H9 (cell line): ENCODE measurements at regions not wholly inside any gene's neighbourhood (a gene's known extent, or its start where the extent isn't known, plus 50 kb on each side); places are given as distances from the start of the nearest gene placed in this dataset.

ENCODE experiments used
- DNase-seq: peaks from one replicate; pipeline ENCODE4 v3.0.0-alpha.2; 2017
- H2AFZ ChIP-seq: one replicate; pipeline ENCODE4 v1.6.1; 2013; ENCODE audit warnings: mild to moderate bottlenecking, low read length, control low read depth, moderate library complexity
- H2AK5ac ChIP-seq: 2 replicates; pipeline ENCODE4 v1.6.1; 2013; ENCODE audit warnings: low read length, control low read depth, mixed read lengths; ENCODE audit not compliant: insufficient read length
- H2BK120ac ChIP-seq: one replicate; pipeline ENCODE4 v1.6.1; 2013; ENCODE audit warnings: low read depth, mild to moderate bottlenecking, low read length, control low read depth, inconsistent platforms; ENCODE audit not compliant: poor library complexity, severe bottlenecking
- H2BK12ac ChIP-seq: 2 replicates; pipeline ENCODE4 v1.6.1; 2013; ENCODE audit warnings: low read length, control low read depth, mixed read lengths, low read depth; ENCODE audit not compliant: insufficient read length
- H2BK15ac ChIP-seq: 2 replicates; pipeline ENCODE4 v1.6.1; 2013; ENCODE audit warnings: low read depth, low read length, control low read depth
- H2BK20ac ChIP-seq: one replicate; pipeline ENCODE4 v1.6.1; 2013; ENCODE audit warnings: low read depth, mild to moderate bottlenecking, low read length, control low read depth, inconsistent platforms; ENCODE audit not compliant: poor library complexity, severe bottlenecking
- H2BK5ac ChIP-seq: 2 replicates; pipeline ENCODE4 v1.6.1; 2013; ENCODE audit warnings: low read length, control low read depth, mixed read lengths; ENCODE audit not compliant: insufficient read length
- H3K14ac ChIP-seq: 2 replicates; pipeline ENCODE4 v1.6.1; 2013; ENCODE audit warnings: low read length, control low read depth; ENCODE audit not compliant: insufficient read depth
- H3K18ac ChIP-seq: 2 replicates; pipeline ENCODE4 v1.6.1; 2013; ENCODE audit warnings: low read depth, mild to moderate bottlenecking, mixed read lengths, low read length, control low read depth; ENCODE audit not compliant: insufficient read length
- H3K23ac ChIP-seq: 2 replicates; pipeline ENCODE4 v1.6.1; 2013; ENCODE audit warnings: low read length, control low read depth, mixed read lengths, low read depth; ENCODE audit not compliant: insufficient read length
- H3K23me2 ChIP-seq: 2 replicates; pipeline ENCODE4 v1.6.1; 2013; ENCODE audit warnings: low read depth, mild to moderate bottlenecking, mixed read lengths, low read length, control low read depth; ENCODE audit not compliant: insufficient read length, poor library complexity, severe bottlenecking
- H3K27ac ChIP-seq: 2 replicates; pipeline ENCODE4 v1.5.1; 2013; ENCODE audit warnings: low read length, control low read depth, mixed read lengths, low read depth; ENCODE audit not compliant: insufficient read length
- H3K27me3 ChIP-seq: 2 replicates; pipeline ENCODE4 v1.6.1; 2013; ENCODE audit warnings: low read length, control low read depth, inconsistent platforms; ENCODE audit not compliant: insufficient read depth
- H3K4ac ChIP-seq: 2 replicates; pipeline ENCODE4 v1.6.1; 2013; ENCODE audit warnings: low read depth, mild to moderate bottlenecking, control low read depth, inconsistent platforms, low read length, moderate library complexity
- H3K4me1 ChIP-seq: 2 replicates; pipeline ENCODE4 v1.6.1; 2013; ENCODE audit warnings: low read length, control low read depth, inconsistent platforms; ENCODE audit not compliant: insufficient read depth
- H3K4me2 ChIP-seq: 2 replicates; pipeline ENCODE4 v1.6.1; 2013; ENCODE audit warnings: low read length, control low read depth, mixed read lengths; ENCODE audit not compliant: insufficient read length, insufficient read depth
- H3K56ac ChIP-seq: 2 replicates; pipeline ENCODE4 v1.6.1; 2013; ENCODE audit warnings: low read depth, mild to moderate bottlenecking, mixed read lengths, low read length, control low read depth; ENCODE audit not compliant: insufficient read length
- H3K79me1 ChIP-seq: 2 replicates; pipeline ENCODE4 v1.6.1; 2013; ENCODE audit warnings: low read depth, mild to moderate bottlenecking, moderate library complexity, low read length, control low read depth, inconsistent platforms; ENCODE audit not compliant: insufficient read depth, poor library complexity, severe bottlenecking
- H3K79me2 ChIP-seq: 2 replicates; pipeline ENCODE4 v1.6.1; 2013; ENCODE audit warnings: low read length, control low read depth, inconsistent platforms; ENCODE audit not compliant: insufficient read depth
- H3K9ac ChIP-seq: 2 replicates; pipeline ENCODE4 v1.6.1; 2013; ENCODE audit warnings: low read length, control low read depth, mixed read lengths; ENCODE audit not compliant: insufficient read length; ENCODE audit errors: extremely low read depth
- H3K9me3 ChIP-seq: one replicate; pipeline ENCODE4 v1.6.1; 2013; ENCODE audit warnings: low read depth, low read length, inconsistent platforms; ENCODE audit not compliant: control insufficient read depth
- H3T11ph ChIP-seq: one replicate; pipeline ENCODE4 v1.6.1; 2013; ENCODE audit warnings: mild to moderate bottlenecking, low read length, control low read depth, inconsistent platforms
- H4K20me1 ChIP-seq: one replicate; pipeline ENCODE4 v1.6.1; 2013; ENCODE audit not compliant: control insufficient read depth, insufficient read length, insufficient read depth
- H4K5ac ChIP-seq: 2 replicates; pipeline ENCODE4 v1.6.1; 2013; ENCODE audit warnings: low read depth, mild to moderate bottlenecking, mixed read lengths, low read length, control low read depth; ENCODE audit not compliant: insufficient read length
- H4K8ac ChIP-seq: replicated peaks from 2 replicates; pipeline ENCODE4 v1.6.1; 2013; ENCODE audit warnings: low read length, control low read depth, mixed read lengths, low read depth; ENCODE audit not compliant: insufficient read length
- H4K91ac ChIP-seq: 2 replicates; pipeline ENCODE4 v1.6.1; 2013; ENCODE audit warnings: low read depth, mild to moderate bottlenecking, moderate library complexity, mixed read lengths, low read length, control low read depth; ENCODE audit not compliant: insufficient read length
- H3K27ac Mint-ChIP-seq, 3 experiments: 2 replicates in 2 of 3; 3 replicates in 1 of 3; pipeline ENCODE4 v1.8.0; 2020 to 2021; ENCODE audit warnings: mixed read lengths in 3 of 3, mild to moderate bottlenecking in 1 of 3, moderate library complexity in 1 of 3
- H3K27me3 Mint-ChIP-seq: 2 replicates; pipeline ENCODE4 v1.8.0; 2021; ENCODE audit warnings: low read depth, mild to moderate bottlenecking, moderate library complexity, mixed read lengths
- H3K36me3 Mint-ChIP-seq, 3 experiments: 2 replicates in 2 of 3; 3 replicates in 1 of 3; pipeline ENCODE4 v1.8.0; 2020 to 2021; ENCODE audit warnings: low read depth in 3 of 3, mixed read lengths in 3 of 3; ENCODE audit not compliant: insufficient read depth in 1 of 3
- H3K4me1 Mint-ChIP-seq, 2 experiments: 2 replicates each; pipeline ENCODE4 v1.8.0; 2020; ENCODE audit warnings: mixed read lengths in 2 of 2
- H3K4me3 Mint-ChIP-seq, 2 experiments: 2 replicates in 1 of 2; 3 replicates in 1 of 2; pipeline ENCODE4 v1.8.0; 2020 to 2021; ENCODE audit warnings: mild to moderate bottlenecking in 2 of 2, mixed read lengths in 2 of 2, moderate library complexity in 1 of 2
- H3K9me3 Mint-ChIP-seq, 2 experiments: 2 replicates in 1 of 2; 3 replicates in 1 of 2; pipeline ENCODE4 v1.8.0; 2020; ENCODE audit warnings: mild to moderate bottlenecking in 2 of 2, mixed read lengths in 2 of 2, moderate library complexity in 1 of 2
- WGBS: extraction: QIAGEN DNeasy Blood & Tissue Kit; methylation state at CpG from one replicate; pipeline ENCODE4 v1.1.7; 2013; ENCODE audit warnings: missing lambda C conversion rate, low lambda C conversion rate, mixed read lengths; ENCODE audit not compliant: insufficient read length; ENCODE audit errors: extremely low coverage; 5-methylcytosine and 5-hydroxymethylcytosine counted together
- TF ChIP-seq, protein P1 (sequence below): fragments of 200-600 bp; sonication (generic); conservative IDR thresholded peaks from 3 replicates; pipeline ENCODE4 v1.8.0; 2021; ENCODE audit warnings: antibody characterized with exemption, mild to moderate bottlenecking

DNA sequence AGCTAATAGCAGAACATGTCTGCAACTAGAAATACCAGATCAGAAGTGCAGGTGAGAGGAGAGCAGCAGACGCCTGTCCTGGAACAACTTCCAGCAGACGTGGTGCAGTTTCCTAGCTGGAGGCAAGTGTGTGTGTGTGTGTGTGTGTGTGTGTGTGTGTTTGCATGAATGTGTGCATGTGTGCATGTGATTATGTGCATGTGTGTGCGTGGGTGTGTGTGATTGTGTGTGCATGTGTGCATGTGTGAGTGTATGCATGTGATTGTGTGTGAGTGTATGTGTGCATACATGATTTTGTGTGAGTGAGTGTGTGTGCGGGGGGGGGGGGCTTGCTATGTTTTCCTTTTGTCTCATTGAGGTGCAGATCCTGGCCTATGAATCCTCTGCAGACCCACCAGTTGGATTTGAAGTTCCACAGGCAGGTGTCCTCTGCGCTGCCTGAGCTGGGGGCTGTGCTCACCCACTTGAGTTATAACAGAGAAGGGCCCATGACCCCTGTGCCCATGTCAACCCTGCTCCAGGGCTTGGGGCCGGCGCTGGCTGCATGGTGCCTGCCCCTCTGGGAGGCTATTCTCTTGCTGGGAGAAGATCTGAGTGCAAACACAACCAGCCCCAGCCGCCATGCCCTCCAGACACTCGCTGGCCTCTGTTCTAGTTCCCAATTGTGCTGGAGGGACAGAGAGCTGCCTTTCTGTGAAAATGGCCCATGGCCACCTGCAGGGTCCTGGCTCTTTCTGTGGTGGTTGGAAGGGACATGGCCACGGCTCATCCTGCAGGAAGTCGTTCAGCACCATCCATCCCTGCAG, 821.3 kb downstream of the BRD1 start:
- H3K56ac ChIP-seq = no peak overlapping the region
- H3K23me2 ChIP-seq = no peaks in the 10 kb centered on the region
- H3K27ac ChIP-seq = no peak overlapping the region
- H3K4me1 ChIP-seq = no peaks in the 10 kb centered on the region
- no peak overlapping the region for H3K4me2 ChIP-seq
- no peak overlapping the region for H2BK12ac ChIP-seq
- H3K4me1 Mint-ChIP-seq = no peaks in the 10 kb centered on the region
- no peak overlapping the region for H2AK5ac ChIP-seq
- no peak overlapping the region for H2BK20ac ChIP-seq
- H2BK5ac ChIP-seq = no peak overlapping the region
- H3K79me1 ChIP-seq = no peaks in the 10 kb centered on the region
- H3K4ac ChIP-seq = no peak overlapping the region
- H3K23ac ChIP-seq = no peak overlapping the region
- no peaks in the 10 kb centered on the region for H3K36me3 Mint-ChIP-seq
- H2AFZ ChIP-seq = no peak overlapping the region
- TF ChIP-seq, protein P1, sequence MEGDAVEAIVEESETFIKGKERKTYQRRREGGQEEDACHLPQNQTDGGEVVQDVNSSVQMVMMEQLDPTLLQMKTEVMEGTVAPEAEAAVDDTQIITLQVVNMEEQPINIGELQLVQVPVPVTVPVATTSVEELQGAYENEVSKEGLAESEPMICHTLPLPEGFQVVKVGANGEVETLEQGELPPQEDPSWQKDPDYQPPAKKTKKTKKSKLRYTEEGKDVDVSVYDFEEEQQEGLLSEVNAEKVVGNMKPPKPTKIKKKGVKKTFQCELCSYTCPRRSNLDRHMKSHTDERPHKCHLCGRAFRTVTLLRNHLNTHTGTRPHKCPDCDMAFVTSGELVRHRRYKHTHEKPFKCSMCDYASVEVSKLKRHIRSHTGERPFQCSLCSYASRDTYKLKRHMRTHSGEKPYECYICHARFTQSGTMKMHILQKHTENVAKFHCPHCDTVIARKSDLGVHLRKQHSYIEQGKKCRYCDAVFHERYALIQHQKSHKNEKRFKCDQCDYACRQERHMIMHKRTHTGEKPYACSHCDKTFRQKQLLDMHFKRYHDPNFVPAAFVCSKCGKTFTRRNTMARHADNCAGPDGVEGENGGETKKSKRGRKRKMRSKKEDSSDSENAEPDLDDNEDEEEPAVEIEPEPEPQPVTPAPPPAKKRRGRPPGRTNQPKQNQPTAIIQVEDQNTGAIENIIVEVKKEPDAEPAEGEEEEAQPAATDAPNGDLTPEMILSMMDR = no peak
- no peak overlapping the region for H4K91ac ChIP-seq
- H3K4me3 Mint-ChIP-seq = no peak overlapping the region
- H3K27me3 ChIP-seq = no peaks in the 10 kb centered on the region
- DNase-seq = peak; percentile 12
- no peak overlapping the region for H3K27ac Mint-ChIP-seq
- H3K9me3 Mint-ChIP-seq = peaks cover 13 to 20% of the 10 kb centered on the region in 2 experiments
- H3K27me3 Mint-ChIP-seq = peaks cover 7% of the 10 kb centered on the region
- no peaks in the 10 kb centered on the region for H3K79me2 ChIP-seq
- no peak overlapping the region for H3K18ac ChIP-seq
- no peak overlapping the region for H3T11ph ChIP-seq
- no peaks in the 10 kb centered on the region for H3K9me3 ChIP-seq
- H2BK120ac ChIP-seq = no peak overlapping the region
- no peak overlapping the region for H3K14ac ChIP-seq
- no CpG with 5 or more reads among the region's 11 CpGs for WGBS
- no peak overlapping the region for H3K9ac ChIP-seq
- no peak overlapping the region for H4K5ac ChIP-seq
- no peaks in the 10 kb centered on the region for H4K20me1 ChIP-seq
- no peak overlapping the region for H4K8ac ChIP-seq
- no peak overlapping the region for H2BK15ac ChIP-seq
